CD4-positive, alpha-beta T cell (primary cell): ENCODE measurements at regions not wholly inside any gene's neighbourhood (a gene's known extent, or its start where the extent isn't known, plus 50 kb on each side); places are given as distances from the start of the nearest gene placed in this dataset.
A peak's percentile ranks its signal among the peaks of the same experiment; 100 is the strongest.

ENCODE experiments used
- ATAC-seq: fragments of 200-7000 bp; cut with Tn5 transposase; one replicate; pipeline ENCODE4 v1.10.0; 2022; ENCODE audit warnings: mild to moderate bottlenecking; ENCODE audit not compliant: poor library complexity
- CTCF ChIA-PET: fragments of 350-600 bp; sonication (Branson Sonifier 250); formaldehyde crosslinking; loops from one replicate; lab custom pipeline; 2021; ENCODE audit warnings: antibody characterized with exemption, inconsistent platforms; lab: Charles Lee
- POLR2A ChIA-PET: fragments of 350-600 bp; sonication (Branson Sonifier 250); formaldehyde crosslinking; loops from one replicate; lab custom pipeline; 2021; ENCODE audit warnings: antibody characterized with exemption, inconsistent platforms; lab: Charles Lee
- DNase-seq, 14 experiments: peaks; one replicate each; pipeline ENCODE4 v3.0.0-alpha.2; 2013 to 2020; ENCODE audit warnings: mixed read lengths in 2 of 14
- H3K27ac ChIP-seq, 2 donors: one replicate each; pipeline versions ENCODE4 v1.5.1 to v1.7.0; 2013; ENCODE audit warnings: low read length in 2 of 2, low read depth in 1 of 2, mild to moderate bottlenecking in 1 of 2
- H3K27me3 ChIP-seq, 2 experiments: 1 replicate in 1 of 2; 2 replicates in 1 of 2; pipeline versions ENCODE4 v1.6.1 to v1.7.0; 2013; ENCODE audit warnings: low read length in 2 of 2, control low read depth in 1 of 2, mild to moderate bottlenecking in 1 of 2, moderate library complexity in 1 of 2; ENCODE audit not compliant: insufficient read depth in 2 of 2, control insufficient read depth in 1 of 2
- H3K36me3 ChIP-seq: one replicate; pipeline ENCODE4 v1.6.1; 2013; ENCODE audit warnings: low read length, control low read depth; ENCODE audit not compliant: insufficient read depth
- H3K4me1 ChIP-seq: one replicate; pipeline ENCODE4 v1.6.1; 2013; ENCODE audit warnings: low read length, control low read depth; ENCODE audit not compliant: insufficient read depth
- H3K4me3 ChIP-seq: one replicate; pipeline ENCODE4 v1.5.1; 2013; ENCODE audit warnings: mild to moderate bottlenecking, low read length, moderate library complexity
- H3K9me3 ChIP-seq, 2 experiments: 1 replicate in 1 of 2; 2 replicates in 1 of 2; pipeline versions ENCODE4 v1.6.1 to v1.7.0; 2013; ENCODE audit warnings: low read length in 2 of 2, mild to moderate bottlenecking in 2 of 2, control low read depth in 1 of 2, moderate library complexity in 1 of 2; ENCODE audit not compliant: control insufficient read depth in 1 of 2, insufficient read depth in 1 of 2
- H3K27ac Mint-ChIP-seq: one replicate; pipeline ENCODE4 v1.8.0; 2020; ENCODE audit warnings: mixed read lengths
- H3K27me3 Mint-ChIP-seq: one replicate; pipeline ENCODE4 v1.8.0; 2021; ENCODE audit warnings: mixed read lengths
- H3K36me3 Mint-ChIP-seq: one replicate; pipeline ENCODE4 v1.8.0; 2021; ENCODE audit warnings: low read depth, mixed read lengths
- H3K4me1 Mint-ChIP-seq: one replicate; pipeline ENCODE4 v1.8.0; 2021; ENCODE audit warnings: low read depth, mixed read lengths
- H3K4me3 Mint-ChIP-seq: one replicate; pipeline ENCODE4 v1.8.0; 2020; ENCODE audit warnings: mild to moderate bottlenecking, mixed read lengths
- H3K9me3 Mint-ChIP-seq: one replicate; pipeline ENCODE4 v1.8.0; 2020; ENCODE audit warnings: mixed read lengths
- CTCF ChIP-seq: fragments of 200-600 bp; IDR thresholded peaks from one replicate; pipeline ENCODE4 v1.8.0; 2022; ENCODE audit warnings: antibody characterized with exemption, mild to moderate bottlenecking
- intact Hi-C, 2 experiments: fragments of 100-400 bp; cut with DNase I in 1 of 2; cut with micrococcal nuclease in 1 of 2; formaldehyde crosslinking; loops; one replicate each; pipeline versions ENCODE4 v1.15.1 to v1.9.0; 2023 to 2025; cut with DNase I, micrococcal nuclease

DNA sequence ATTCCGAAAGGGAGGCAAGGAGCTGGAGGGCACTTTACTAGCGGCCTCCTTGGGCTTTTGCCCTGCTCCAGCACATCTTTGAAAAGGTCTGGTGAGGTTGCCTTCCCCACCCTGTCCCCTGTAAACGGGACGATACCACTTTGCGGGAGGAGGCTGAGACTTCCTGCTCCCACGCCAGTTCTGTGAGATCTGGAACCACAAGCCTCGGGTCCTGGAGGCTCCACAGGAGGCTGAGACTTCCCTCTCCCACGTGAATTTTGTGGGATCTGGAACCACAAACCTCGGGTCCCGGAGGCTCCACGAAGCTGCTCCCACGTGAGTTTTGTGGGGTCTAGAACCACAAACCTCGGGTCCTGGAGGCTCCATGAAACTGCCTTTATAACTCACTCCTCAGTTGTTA lies 209.3 kb downstream of the DLL1 start:
- DNase-seq = peak in 1 of 14 experiments; percentile 15
- POLR2A ChIA-PET = no interaction called here
- Histone ChIP-seq H3K36me3 (no peaks in the 10 kb centered on the region), H3K4me1 (peaks cover 1% of the 10 kb centered on the region), H3K27ac (no peak overlapping the region), H3K4me3 (no peak overlapping the region), H3K9me3 (peaks cover 0 to 9% of the 10 kb centered on the region in 2 experiments), H3K27me3 (no peaks in the 10 kb centered on the region)
- Mint-ChIP-seq H3K9me3 (no peaks in the 10 kb centered on the region), H3K4me3 (no peak overlapping the region), H3K4me1 (peaks cover 10% of the 10 kb centered on the region), H3K27me3 (no peaks in the 10 kb centered on the region), H3K36me3 (no peaks in the 10 kb centered on the region), H3K27ac (no peak overlapping the region)
- no peak for ATAC-seq
- intact Hi-C loops = no loop called here
- CTCF ChIA-PET = no interaction called here
- no peak for TF ChIP-seq CTCF

DNA sequence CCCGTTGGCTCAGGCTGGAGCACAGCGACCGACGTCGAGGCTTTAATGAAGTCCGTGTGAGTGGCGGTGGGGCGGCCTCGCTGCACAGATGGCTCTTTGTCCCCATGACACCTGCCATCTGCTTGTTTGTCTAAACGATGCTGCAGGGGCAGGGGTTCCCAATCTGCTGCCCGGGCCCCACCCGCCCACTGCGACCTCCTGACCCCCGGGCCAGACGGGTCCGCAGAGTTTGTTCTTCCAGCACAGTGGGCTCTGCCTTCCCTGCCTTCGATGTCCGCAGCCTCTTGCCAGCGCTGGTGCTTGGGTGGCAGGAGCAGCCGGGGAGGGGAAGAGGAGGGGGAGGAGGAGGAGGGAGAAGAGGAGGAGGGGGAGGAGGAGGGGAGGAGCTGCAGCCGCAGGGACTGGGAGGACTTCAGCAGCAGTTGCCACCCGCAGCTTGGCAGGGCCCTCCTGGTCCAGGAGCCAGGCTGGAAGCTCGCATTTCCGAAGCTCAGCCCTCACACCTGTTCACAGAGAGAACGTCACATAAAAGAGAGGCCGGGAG lies 210.0 kb downstream of the DLL1 start:
- H3K27ac Mint-ChIP-seq = no peak overlapping the region

DNA sequence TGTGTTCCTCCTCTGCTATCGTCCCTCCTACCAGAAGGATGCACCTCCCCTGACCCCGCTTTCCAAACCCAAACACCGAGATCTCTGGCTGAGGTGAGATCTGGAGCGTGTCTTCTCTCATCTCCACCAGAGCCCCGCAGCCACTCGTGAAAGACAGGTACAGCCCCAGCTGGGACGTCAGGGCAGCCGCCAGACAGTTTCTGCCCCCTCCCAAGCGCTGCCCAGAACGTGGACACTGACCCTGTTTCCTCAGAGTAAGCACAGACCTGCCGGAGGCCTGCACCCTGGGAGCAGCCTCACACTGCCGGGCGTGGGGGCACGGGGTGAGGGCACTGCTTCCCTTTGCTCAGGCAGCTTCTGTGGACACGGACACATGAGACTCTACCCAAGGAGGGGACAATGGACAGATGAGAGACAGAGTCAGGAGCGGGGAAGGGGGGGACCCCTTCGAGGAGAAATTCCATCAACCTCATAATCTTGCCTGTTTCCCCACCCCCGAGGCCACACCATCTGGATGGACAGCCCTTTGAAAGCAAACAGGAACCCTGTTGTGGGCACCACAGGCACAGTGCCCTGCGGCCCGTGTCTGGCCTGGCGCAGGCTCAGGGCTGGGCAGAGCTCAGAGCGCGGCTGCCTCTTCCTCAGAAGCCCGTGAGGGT lies 210.6 kb downstream of the DLL1 start:
- intact Hi-C loops = no loop called here

More for the DNA sequence above, 210.0 kb downstream of the DLL1 start:
- no peak overlapping the region for H3K4me3 ChIP-seq
- H3K4me1 Mint-ChIP-seq = peaks cover 4% of the 10 kb centered on the region
- H3K4me3 Mint-ChIP-seq = no peak overlapping the region
- H3K27me3 ChIP-seq = no peaks in the 10 kb centered on the region
- ATAC-seq (no peak), DNase-seq (peak in 2 of 14 experiments; percentile 11 to 14)
- CTCF ChIA-PET = no interaction called here
- no peaks in the 10 kb centered on the region for H3K4me1 ChIP-seq
- no peak overlapping the region for H3K27ac ChIP-seq
- intact Hi-C loops = no loop called here
- H3K9me3 Mint-ChIP-seq = no peaks in the 10 kb centered on the region
- no peaks in the 10 kb centered on the region for H3K36me3 ChIP-seq
- no peaks in the 10 kb centered on the region for H3K36me3 Mint-ChIP-seq
- POLR2A ChIA-PET = no interaction called here
- TF ChIP-seq CTCF = no peak
- no peaks in the 10 kb centered on the region for H3K27me3 Mint-ChIP-seq
- peaks cover 0 to 7% of the 10 kb centered on the region in 2 experiments for H3K9me3 ChIP-seq

More for the DNA sequence above, 210.6 kb downstream of the DLL1 start:
- Histone ChIP-seq H3K36me3 (no peaks in the 10 kb centered on the region), H3K27me3 (no peaks in the 10 kb centered on the region), H3K9me3 (peaks cover 0 to 7% of the 10 kb centered on the region in 2 experiments), H3K4me1 (no peaks in the 10 kb centered on the region), H3K27ac (no peak overlapping the region), H3K4me3 (no peak overlapping the region)
- POLR2A ChIA-PET = no interaction called here
- Mint-ChIP-seq H3K27ac (no peak overlapping the region), H3K36me3 (no peaks in the 10 kb centered on the region), H3K9me3 (no peaks in the 10 kb centered on the region), H3K4me3 (no peak overlapping the region), H3K4me1 (peaks cover 3% of the 10 kb centered on the region), H3K27me3 (no peaks in the 10 kb centered on the region)
- no peak for ATAC-seq
- TF ChIP-seq CTCF = no peak
- DNase-seq = peak in 2 of 14 experiments; percentile 6 to 25
- CTCF ChIA-PET = no interaction called here
